ENCODE measurements at regions not wholly inside any gene's neighbourhood (a gene's known extent, or its start where the extent isn't known, plus 50 kb on each side); places are given as distances from the start of the nearest gene placed in this dataset.
"Not testable (repeated sequence)": the region's sequence is repeated elsewhere in the genome, so short reads cannot be mapped to it uniquely, and the experiment has no call there.

DNA sequence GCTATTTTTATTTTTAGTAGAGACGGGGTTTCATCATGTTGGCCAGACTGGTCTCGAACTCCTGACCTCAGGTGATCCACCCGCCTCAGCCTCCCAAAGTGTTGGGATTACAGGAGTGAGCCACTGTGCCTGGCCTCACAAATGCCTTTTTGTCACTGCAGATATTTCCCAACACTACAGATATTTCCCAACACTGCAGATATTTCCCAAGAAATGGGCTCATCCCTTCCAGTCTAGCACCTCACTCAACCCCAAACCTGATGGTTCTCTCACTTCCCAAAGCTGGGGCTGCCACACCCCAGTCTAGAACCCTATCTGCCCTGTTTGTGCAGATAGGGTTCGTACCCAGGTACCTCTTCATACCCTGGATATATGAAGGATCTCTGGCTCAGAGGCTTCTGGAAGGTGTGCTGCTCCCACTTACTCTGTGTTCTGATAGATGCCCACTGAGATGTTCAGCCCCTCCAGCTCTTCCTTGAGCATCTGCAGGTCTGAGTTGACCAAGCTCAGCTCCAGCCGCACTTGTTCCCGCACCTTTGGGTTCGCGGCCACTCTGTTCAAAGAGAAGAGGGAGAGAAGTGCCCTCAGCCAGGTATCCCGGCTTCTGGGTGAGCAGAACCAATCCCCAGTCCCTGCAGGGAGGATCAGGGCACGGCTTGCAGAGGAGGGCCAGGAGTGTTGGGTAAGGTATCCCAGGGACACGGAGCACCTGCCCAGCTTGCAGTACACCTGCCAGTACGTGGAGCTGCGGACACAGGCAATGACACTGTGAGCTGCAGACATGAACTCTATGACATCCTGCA, 265.1 kb downstream of the GOLGA6L6 start:
- H3K27me3 Mint-ChIP-seq (ENCODE audit: low read depth in 3 of 3); DNase-seq; H3K4me3 Mint-ChIP-seq; H3K27ac Mint-ChIP-seq; H3K36me3 Mint-ChIP-seq; H3K4me1 Mint-ChIP-seq; H3K9me3 Mint-ChIP-seq: not testable (repeated sequence)

DNA sequence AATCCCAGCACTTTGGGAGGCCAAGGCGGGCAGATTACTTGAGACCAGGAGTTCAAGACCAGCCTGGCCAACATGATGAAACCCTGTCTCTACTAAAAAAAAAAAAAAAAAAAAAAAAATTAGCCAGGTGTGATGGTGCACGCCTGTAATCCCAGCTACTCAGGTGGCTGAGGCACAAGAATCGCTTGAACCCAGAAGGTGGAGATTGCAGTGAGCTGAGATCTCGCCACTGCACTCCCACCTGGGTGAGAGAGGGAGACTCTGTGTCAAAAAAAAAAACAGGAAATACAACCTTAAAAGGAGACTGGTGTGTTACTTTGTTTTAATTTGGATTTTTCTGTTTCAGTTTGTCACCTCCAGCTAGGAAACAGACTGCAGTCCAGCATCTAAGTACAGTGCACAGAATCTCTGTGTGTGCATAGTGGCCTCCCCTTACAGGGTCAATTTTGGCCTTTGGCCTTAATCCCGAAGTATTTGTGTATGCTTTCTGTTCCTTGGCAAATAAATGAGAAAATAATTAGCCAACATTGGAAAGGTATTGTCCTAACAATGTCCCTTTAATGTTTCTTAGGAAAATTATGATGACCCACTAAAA, 266.1 kb downstream of the GOLGA6L6 start:
- H3K4me3 Mint-ChIP-seq; H3K4me1 Mint-ChIP-seq; H3K27me3 Mint-ChIP-seq (ENCODE audit: low read depth in 3 of 3); H3K36me3 Mint-ChIP-seq; H3K9me3 Mint-ChIP-seq; DNase-seq; H3K27ac Mint-ChIP-seq: not testable (repeated sequence)

DNA sequence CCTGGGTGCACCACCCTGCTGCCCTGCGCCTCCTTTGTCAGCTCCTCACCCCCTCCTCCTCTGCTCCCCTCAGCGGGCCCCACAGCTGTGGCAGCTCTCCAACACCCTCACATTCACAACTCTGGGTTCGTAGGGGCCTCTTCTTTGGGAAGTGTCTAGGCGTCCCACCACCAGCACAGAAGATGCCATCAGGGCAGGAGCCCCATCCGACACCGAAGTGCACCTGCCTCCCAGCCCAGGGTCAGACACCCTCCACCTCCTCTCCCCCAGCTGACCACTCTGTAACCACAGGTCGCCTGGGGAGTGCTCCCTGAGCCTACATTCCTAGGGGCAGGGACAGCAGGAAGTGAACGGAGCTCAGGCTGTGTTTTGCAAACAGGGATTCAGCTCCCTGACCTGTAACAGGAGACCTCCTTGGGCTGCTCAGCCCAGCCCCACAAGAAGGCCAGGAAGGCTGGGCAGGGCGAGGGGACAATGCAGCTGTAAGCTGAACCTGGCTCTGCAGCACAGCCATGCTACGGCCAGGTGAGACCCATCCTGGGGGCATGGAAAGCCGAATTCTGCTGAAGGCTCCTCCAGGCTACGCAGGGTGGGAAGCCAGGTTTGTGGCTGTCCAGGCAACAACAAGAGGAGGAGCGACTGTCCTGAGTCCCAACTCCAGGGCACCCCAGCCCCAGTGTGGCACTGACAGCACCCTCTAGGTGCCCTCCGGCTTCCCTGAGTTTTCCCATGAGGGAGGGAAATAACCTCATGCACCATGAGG, 269.0 kb downstream of the GOLGA6L6 start:
- H3K27ac Mint-ChIP-seq, result no peak overlapping the region

DNA sequence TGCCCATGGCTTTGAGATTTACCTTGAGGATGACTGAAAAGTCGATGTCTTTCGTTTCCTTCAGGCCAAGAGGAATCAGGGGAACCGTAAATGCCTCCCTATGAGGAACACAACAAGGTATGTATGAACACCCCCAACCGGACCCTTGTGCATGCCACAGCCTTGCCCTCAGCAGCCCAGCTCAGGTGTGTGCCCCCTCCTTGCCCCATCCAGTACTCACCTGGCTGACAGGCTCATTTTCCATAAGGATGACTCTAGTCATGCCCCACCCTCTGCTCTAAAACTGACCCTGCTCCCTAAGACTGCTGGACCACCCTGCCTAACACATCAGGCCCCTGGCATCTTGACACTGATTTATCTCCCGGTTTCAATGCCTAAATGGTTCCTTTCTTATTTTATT, 270.0 kb downstream of the GOLGA6L6 start:
- Mint-ChIP-seq H3K4me1 (no peaks in the 10 kb centered on the region), H3K9me3 (no peaks in the 10 kb centered on the region), H3K36me3 (no peaks in the 10 kb centered on the region), H3K27ac (no peak overlapping the region), H3K27me3 (ENCODE audit: low read depth in 3 of 3) (no peaks in the 10 kb centered on the region), H3K4me3 (no peak overlapping the region)
- no peak for DNase-seq

More for the DNA sequence above, 269.0 kb downstream of the GOLGA6L6 start:
- Mint-ChIP-seq H3K4me1 (no peaks in the 10 kb centered on the region), H3K4me3 (no peak overlapping the region), H3K9me3 (no peaks in the 10 kb centered on the region), H3K36me3 (no peaks in the 10 kb centered on the region), H3K27me3 (ENCODE audit: low read depth in 3 of 3) (no peaks in the 10 kb centered on the region)
- DNase-seq, result no peak

DNA sequence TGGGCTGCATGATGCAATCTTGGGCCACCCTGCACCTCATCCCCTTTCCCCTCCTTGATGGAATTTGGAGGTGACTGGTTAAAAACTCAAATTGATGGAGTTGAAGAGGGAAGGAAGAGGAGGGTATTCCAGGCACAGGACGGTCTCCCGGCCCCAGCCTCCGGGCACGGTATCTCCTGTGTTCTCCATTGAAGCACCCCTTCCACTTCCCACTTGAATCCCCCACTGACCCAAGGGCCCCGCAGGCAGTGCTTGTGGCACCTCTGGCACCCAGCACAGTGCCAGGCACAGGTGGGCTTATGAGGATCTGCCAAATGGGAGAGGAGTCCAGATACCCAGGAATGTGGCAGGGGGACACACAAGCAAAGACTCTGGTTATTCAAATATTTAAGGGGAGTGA, 271.6 kb downstream of the GOLGA6L6 start:
- not testable (repeated sequence) for H3K27me3 Mint-ChIP-seq (ENCODE audit: low read depth in 3 of 3); H3K36me3 Mint-ChIP-seq; H3K27ac Mint-ChIP-seq; DNase-seq; H3K4me3 Mint-ChIP-seq; H3K9me3 Mint-ChIP-seq; H3K4me1 Mint-ChIP-seq

DNA sequence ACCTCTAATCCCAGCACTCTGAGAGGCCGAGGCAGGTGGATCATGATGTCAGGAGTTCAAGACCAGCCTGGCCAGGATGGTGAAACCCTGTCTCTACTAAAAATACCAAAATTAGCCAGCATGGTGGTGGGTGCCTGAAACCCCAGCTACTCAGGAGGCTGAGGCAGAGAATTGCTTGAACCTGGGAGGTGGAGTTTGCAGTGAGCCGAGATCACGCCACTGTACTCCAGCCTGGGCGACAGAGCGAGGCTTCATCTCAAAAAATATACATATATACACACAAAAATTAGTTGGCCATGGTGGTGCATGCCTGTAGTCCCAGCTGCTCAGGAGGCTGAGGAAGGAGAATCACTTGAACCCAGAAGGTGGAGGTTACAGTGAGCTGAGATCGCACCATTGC, 273.6 kb downstream of the GOLGA6L6 start:
- H3K27ac Mint-ChIP-seq; H3K27me3 Mint-ChIP-seq (ENCODE audit: low read depth in 3 of 3); DNase-seq; H3K4me1 Mint-ChIP-seq; H3K36me3 Mint-ChIP-seq; H3K9me3 Mint-ChIP-seq; H3K4me3 Mint-ChIP-seq: not testable (repeated sequence)

DNA sequence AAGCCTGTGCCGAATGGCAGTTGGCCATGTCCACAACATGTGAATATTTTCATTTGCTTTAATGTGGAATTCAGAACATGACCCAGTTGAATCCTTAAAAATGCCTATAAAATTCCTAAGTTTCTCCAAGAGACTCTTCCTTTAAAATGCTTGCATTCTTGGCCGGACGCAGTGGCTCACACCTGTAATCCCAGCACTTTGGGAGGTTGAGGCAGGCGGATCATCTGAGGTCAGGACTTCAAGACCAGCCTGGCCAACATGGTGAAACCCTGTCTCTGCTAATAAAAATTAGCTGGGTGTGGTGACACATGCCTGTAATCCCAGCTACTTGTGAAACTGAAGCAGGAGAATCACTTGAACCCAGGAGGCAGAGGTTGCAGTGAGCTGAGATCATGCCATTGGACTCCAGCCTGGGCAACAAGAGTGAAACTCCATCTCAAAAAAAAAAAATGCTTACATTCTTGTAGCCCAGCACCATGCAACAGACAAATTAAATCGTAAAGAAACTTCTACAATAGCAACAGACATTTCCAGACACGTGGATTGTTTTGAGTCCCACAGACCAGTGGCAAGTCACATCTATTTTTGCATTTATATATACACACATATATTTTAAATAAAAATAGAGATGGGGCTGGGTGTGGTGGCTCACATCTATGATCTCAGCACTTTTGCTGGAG, 274.4 kb downstream of the GOLGA6L6 start:
- DNase-seq; H3K27me3 Mint-ChIP-seq (ENCODE audit: low read depth in 3 of 3); H3K27ac Mint-ChIP-seq; H3K36me3 Mint-ChIP-seq; H3K4me1 Mint-ChIP-seq; H3K4me3 Mint-ChIP-seq; H3K9me3 Mint-ChIP-seq: not testable (repeated sequence)

DNA sequence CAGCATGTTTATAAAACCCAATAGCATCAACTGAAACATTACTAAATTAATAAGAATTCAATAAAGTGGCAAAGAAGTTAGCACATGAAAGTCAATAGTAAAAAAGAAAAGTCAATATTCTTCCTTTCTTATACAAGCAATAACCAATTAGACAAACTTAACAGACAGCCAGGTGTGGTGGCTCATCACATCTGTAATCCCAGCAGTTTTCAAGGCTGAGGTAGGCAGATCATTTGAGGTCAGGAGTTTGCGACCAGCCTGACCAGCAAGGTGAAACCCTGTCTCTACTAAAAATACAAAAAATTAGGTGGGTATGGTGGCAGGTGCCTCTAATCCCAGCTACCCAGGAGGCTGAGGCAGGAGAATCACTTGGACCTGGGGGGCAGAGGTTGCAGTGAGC, 275.9 kb downstream of the GOLGA6L6 start:
- DNase-seq; H3K27ac Mint-ChIP-seq; H3K9me3 Mint-ChIP-seq; H3K36me3 Mint-ChIP-seq; H3K4me3 Mint-ChIP-seq; H3K4me1 Mint-ChIP-seq; H3K27me3 Mint-ChIP-seq (ENCODE audit: low read depth in 3 of 3): not testable (repeated sequence)

DNA sequence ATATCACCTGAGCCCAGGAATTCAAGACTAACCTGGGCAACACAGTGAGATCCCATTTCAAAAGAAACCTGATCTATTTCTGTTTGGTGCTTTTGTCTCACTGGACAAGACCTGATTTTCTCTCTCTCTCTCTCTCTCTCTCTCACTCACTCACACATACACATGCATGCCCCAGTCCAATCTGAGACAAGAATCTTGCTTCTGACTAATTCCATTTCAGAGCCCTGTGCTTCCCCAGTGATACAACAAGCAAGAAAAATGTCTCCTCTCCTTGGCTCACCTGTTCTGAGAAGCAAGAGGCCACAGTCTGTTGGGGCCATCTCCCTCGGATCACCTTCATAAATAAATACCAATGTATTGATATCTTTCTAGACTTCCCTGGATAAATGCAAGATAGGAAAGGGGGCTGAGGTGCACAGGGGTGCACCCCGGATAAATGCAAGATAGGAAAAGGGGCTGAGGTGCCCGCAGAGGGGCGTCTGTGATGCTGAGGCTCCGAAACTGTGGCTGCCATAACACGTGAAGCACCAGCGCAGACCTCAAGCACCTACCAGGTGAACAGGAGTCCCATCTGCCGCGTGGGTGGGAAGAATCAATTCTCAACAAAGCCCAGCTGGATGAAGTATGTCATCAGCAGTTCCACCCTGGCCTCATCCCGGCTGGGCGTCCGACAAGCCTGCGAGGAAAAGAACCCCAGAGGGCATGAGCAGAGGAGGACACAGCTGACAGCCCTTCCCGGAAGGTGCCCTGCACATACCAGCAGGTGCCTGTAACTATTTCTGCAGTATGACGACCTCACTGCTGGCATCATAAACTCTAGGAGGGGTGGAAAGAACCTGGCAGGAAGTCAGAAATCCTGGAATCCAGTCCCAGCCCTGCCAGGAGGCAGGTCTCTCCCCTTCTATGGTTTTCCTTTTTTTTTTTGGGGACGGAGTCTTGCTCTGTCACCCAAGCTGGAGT, 280.0 kb downstream of the GOLGA6L6 start:
- not testable (repeated sequence) for H3K4me3 Mint-ChIP-seq; H3K36me3 Mint-ChIP-seq; H3K4me1 Mint-ChIP-seq; H3K9me3 Mint-ChIP-seq; H3K27me3 Mint-ChIP-seq (ENCODE audit: low read depth in 3 of 3); H3K27ac Mint-ChIP-seq; DNase-seq

DNA sequence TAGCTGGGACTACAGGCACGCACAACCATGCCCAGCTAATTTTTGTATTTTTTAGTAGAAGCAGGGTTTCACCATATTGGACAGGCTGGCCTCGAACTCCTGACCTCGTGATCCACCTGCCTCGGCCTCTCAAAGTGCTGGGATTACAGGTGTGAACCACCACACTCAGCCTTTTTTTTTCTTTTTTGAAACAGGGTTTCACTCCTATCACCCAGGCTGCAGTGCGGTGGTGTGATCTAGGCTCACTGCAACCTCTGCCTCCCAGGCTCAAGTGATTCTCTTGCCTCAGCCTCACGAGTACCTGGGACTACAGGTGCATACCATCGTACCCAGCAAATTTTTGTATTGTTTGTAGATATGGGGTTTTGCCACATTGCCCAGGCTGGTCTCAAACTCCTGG, 280.9 kb downstream of the GOLGA6L6 start:
- H3K27ac Mint-ChIP-seq; H3K4me3 Mint-ChIP-seq; H3K36me3 Mint-ChIP-seq; H3K4me1 Mint-ChIP-seq; H3K9me3 Mint-ChIP-seq; DNase-seq; H3K27me3 Mint-ChIP-seq (ENCODE audit: low read depth in 3 of 3): not testable (repeated sequence)

DNA sequence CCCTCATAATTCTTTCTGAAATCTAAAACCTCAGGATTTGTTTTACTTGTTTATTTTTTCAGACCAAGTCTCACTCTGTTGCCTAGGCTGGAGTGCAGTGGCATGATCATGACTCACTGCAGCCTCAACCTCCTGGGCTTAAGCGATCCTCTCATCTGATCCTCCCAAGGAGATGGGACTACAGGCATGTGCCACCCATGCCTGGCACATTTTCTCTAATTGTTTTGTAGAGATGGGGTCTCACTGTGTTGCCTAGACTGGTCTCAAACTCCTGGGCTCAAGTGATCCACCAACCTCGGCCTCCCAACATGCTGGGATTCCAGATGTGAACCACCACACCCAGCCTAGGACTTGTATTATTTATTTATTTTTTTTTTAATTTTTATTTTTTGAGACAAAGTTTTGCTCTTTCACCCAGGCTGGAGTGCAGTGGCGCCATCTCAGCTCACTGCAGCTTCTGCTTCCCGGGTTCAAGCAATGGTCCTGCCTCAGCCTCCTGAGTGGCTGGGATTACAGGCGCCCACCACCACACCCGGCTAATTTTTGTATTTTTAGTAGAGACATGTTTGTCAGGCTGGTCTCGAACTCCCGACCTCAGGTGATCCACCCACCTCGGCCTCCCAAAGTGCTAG, 281.9 kb downstream of the GOLGA6L6 start:
- H3K4me3 Mint-ChIP-seq; H3K9me3 Mint-ChIP-seq; H3K4me1 Mint-ChIP-seq; DNase-seq; H3K27me3 Mint-ChIP-seq (ENCODE audit: low read depth in 3 of 3); H3K27ac Mint-ChIP-seq; H3K36me3 Mint-ChIP-seq: not testable (repeated sequence)

DNA sequence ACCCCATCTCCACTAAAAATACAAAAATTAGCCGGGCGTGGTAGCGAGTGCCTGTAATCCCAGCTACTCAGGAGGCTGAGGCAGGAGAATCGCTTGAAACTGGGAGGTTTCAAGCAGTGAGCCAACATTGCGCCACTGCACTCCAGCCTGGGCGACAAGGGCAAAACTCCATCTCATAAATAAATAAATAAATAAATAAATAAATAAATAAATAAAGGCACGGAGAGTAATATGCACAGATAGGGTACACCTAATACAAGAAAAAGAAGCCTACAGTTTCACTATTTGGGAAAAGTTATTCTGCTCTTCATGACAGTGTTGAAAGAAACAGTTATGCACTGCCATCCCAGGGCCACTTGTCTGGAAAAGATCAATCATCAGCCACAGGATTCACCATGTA, 285.2 kb downstream of the GOLGA6L6 start:
- H3K4me3 Mint-ChIP-seq; H3K27ac Mint-ChIP-seq; DNase-seq; H3K27me3 Mint-ChIP-seq (ENCODE audit: low read depth in 3 of 3); H3K4me1 Mint-ChIP-seq; H3K36me3 Mint-ChIP-seq; H3K9me3 Mint-ChIP-seq: not testable (repeated sequence)

DNA sequence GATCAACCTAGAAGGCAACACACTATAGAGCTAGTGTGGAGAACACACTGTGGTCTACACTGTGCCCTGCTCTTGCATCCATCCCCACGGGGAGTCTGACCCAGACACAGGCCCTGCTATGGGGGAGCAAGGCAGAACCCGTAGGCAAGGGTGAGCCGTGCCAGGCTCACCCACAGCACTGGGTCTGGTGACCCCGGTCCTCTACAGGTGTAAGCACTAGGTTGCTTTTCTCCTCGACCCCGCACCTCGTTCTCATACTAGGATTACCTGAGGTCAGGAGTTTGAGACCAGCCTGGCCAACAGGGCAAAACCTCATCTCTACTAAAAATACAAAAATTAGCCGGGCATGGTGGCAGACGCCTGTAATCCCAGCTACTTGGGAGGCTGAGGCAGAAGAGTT, 286.0 kb downstream of the GOLGA6L6 start:
- H3K27me3 Mint-ChIP-seq (ENCODE audit: low read depth in 3 of 3); H3K4me1 Mint-ChIP-seq; H3K27ac Mint-ChIP-seq; H3K4me3 Mint-ChIP-seq; DNase-seq; H3K36me3 Mint-ChIP-seq; H3K9me3 Mint-ChIP-seq: not testable (repeated sequence)

Measured in immature natural killer cell (primary cell).